22Rv1 (cell line): ENCODE measurements at regions not wholly inside any gene's neighbourhood (a gene's known extent, or its start where the extent isn't known, plus 50 kb on each side); places are given as distances from the start of the nearest gene placed in this dataset.

ENCODE experiments used
- CTCF ChIP-seq: fragments of 450-650 bp; IDR thresholded peaks from 2 replicates; pipeline ENCODE4 v1.5.1; 2017; ENCODE audit warnings: mild to moderate bottlenecking
- ZFX ChIP-seq: fragments of 450-650 bp; IDR thresholded peaks from 2 replicates; pipeline ENCODE4 v1.6.1; 2017; ENCODE audit warnings: antibody characterized with exemption, borderline replicate concordance

DNA sequence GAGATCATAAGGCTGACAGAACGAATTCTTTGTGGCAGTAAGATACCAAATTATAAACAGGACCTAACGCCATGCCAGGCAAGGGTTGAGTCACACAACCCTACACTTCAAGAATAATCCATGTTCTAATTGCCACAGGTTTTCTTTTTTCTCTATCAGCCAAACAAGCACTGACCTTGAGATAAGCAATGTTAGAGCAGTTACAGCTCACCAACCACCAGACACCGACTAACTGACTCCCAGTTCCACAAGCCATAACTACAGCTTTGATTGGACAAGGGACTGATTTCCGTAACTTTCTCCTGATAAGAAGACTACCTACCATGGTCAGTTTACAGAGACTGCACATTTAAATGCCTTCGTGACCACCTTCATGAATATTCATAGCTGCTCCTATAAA lies 149.6 kb downstream of the PTPRU start:
- TF ChIP-seq CTCF (no peak), ZFX (no peak)
